H9 (cell line): ENCODE measurements at regions not wholly inside any gene's neighbourhood (a gene's known extent, or its start where the extent isn't known, plus 50 kb on each side); places are given as distances from the start of the nearest gene placed in this dataset.

Source experiments
- DNase-seq: peaks from one replicate; pipeline ENCODE4 v3.0.0-alpha.2; 2017
- H2AFZ ChIP-seq: one replicate; pipeline ENCODE4 v1.6.1; 2013; ENCODE audit warnings: mild to moderate bottlenecking, low read length, control low read depth, moderate library complexity
- H2AK5ac ChIP-seq: 2 replicates; pipeline ENCODE4 v1.6.1; 2013; ENCODE audit warnings: low read length, control low read depth, mixed read lengths; ENCODE audit not compliant: insufficient read length
- H2BK120ac ChIP-seq: one replicate; pipeline ENCODE4 v1.6.1; 2013; ENCODE audit warnings: low read depth, mild to moderate bottlenecking, low read length, control low read depth, inconsistent platforms; ENCODE audit not compliant: poor library complexity, severe bottlenecking
- H2BK12ac ChIP-seq: 2 replicates; pipeline ENCODE4 v1.6.1; 2013; ENCODE audit warnings: low read length, control low read depth, mixed read lengths, low read depth; ENCODE audit not compliant: insufficient read length
- H2BK15ac ChIP-seq: 2 replicates; pipeline ENCODE4 v1.6.1; 2013; ENCODE audit warnings: low read depth, low read length, control low read depth
- H2BK20ac ChIP-seq: one replicate; pipeline ENCODE4 v1.6.1; 2013; ENCODE audit warnings: low read depth, mild to moderate bottlenecking, low read length, control low read depth, inconsistent platforms; ENCODE audit not compliant: poor library complexity, severe bottlenecking
- H2BK5ac ChIP-seq: 2 replicates; pipeline ENCODE4 v1.6.1; 2013; ENCODE audit warnings: low read length, control low read depth, mixed read lengths; ENCODE audit not compliant: insufficient read length
- H3K14ac ChIP-seq: 2 replicates; pipeline ENCODE4 v1.6.1; 2013; ENCODE audit warnings: low read length, control low read depth; ENCODE audit not compliant: insufficient read depth
- H3K18ac ChIP-seq: 2 replicates; pipeline ENCODE4 v1.6.1; 2013; ENCODE audit warnings: low read depth, mild to moderate bottlenecking, mixed read lengths, low read length, control low read depth; ENCODE audit not compliant: insufficient read length
- H3K23ac ChIP-seq: 2 replicates; pipeline ENCODE4 v1.6.1; 2013; ENCODE audit warnings: low read length, control low read depth, mixed read lengths, low read depth; ENCODE audit not compliant: insufficient read length
- H3K23me2 ChIP-seq: 2 replicates; pipeline ENCODE4 v1.6.1; 2013; ENCODE audit warnings: low read depth, mild to moderate bottlenecking, mixed read lengths, low read length, control low read depth; ENCODE audit not compliant: insufficient read length, poor library complexity, severe bottlenecking
- H3K27ac ChIP-seq: 2 replicates; pipeline ENCODE4 v1.5.1; 2013; ENCODE audit warnings: low read length, control low read depth, mixed read lengths, low read depth; ENCODE audit not compliant: insufficient read length
- H3K27me3 ChIP-seq: 2 replicates; pipeline ENCODE4 v1.6.1; 2013; ENCODE audit warnings: low read length, control low read depth, inconsistent platforms; ENCODE audit not compliant: insufficient read depth
- H3K4ac ChIP-seq: 2 replicates; pipeline ENCODE4 v1.6.1; 2013; ENCODE audit warnings: low read depth, mild to moderate bottlenecking, control low read depth, inconsistent platforms, low read length, moderate library complexity
- H3K4me1 ChIP-seq: 2 replicates; pipeline ENCODE4 v1.6.1; 2013; ENCODE audit warnings: low read length, control low read depth, inconsistent platforms; ENCODE audit not compliant: insufficient read depth
- H3K4me2 ChIP-seq: 2 replicates; pipeline ENCODE4 v1.6.1; 2013; ENCODE audit warnings: low read length, control low read depth, mixed read lengths; ENCODE audit not compliant: insufficient read length, insufficient read depth
- H3K56ac ChIP-seq: 2 replicates; pipeline ENCODE4 v1.6.1; 2013; ENCODE audit warnings: low read depth, mild to moderate bottlenecking, mixed read lengths, low read length, control low read depth; ENCODE audit not compliant: insufficient read length
- H3K79me1 ChIP-seq: 2 replicates; pipeline ENCODE4 v1.6.1; 2013; ENCODE audit warnings: low read depth, mild to moderate bottlenecking, moderate library complexity, low read length, control low read depth, inconsistent platforms; ENCODE audit not compliant: insufficient read depth, poor library complexity, severe bottlenecking
- H3K79me2 ChIP-seq: 2 replicates; pipeline ENCODE4 v1.6.1; 2013; ENCODE audit warnings: low read length, control low read depth, inconsistent platforms; ENCODE audit not compliant: insufficient read depth
- H3K9ac ChIP-seq: 2 replicates; pipeline ENCODE4 v1.6.1; 2013; ENCODE audit warnings: low read length, control low read depth, mixed read lengths; ENCODE audit not compliant: insufficient read length; ENCODE audit errors: extremely low read depth
- H3K9me3 ChIP-seq: one replicate; pipeline ENCODE4 v1.6.1; 2013; ENCODE audit warnings: low read depth, low read length, inconsistent platforms; ENCODE audit not compliant: control insufficient read depth
- H3T11ph ChIP-seq: one replicate; pipeline ENCODE4 v1.6.1; 2013; ENCODE audit warnings: mild to moderate bottlenecking, low read length, control low read depth, inconsistent platforms
- H4K20me1 ChIP-seq: one replicate; pipeline ENCODE4 v1.6.1; 2013; ENCODE audit not compliant: control insufficient read depth, insufficient read length, insufficient read depth
- H4K5ac ChIP-seq: 2 replicates; pipeline ENCODE4 v1.6.1; 2013; ENCODE audit warnings: low read depth, mild to moderate bottlenecking, mixed read lengths, low read length, control low read depth; ENCODE audit not compliant: insufficient read length
- H4K8ac ChIP-seq: replicated peaks from 2 replicates; pipeline ENCODE4 v1.6.1; 2013; ENCODE audit warnings: low read length, control low read depth, mixed read lengths, low read depth; ENCODE audit not compliant: insufficient read length
- H4K91ac ChIP-seq: 2 replicates; pipeline ENCODE4 v1.6.1; 2013; ENCODE audit warnings: low read depth, mild to moderate bottlenecking, moderate library complexity, mixed read lengths, low read length, control low read depth; ENCODE audit not compliant: insufficient read length
- H3K27ac Mint-ChIP-seq, 3 experiments: 2 replicates in 2 of 3; 3 replicates in 1 of 3; pipeline ENCODE4 v1.8.0; 2020 to 2021; ENCODE audit warnings: mixed read lengths in 3 of 3, mild to moderate bottlenecking in 1 of 3, moderate library complexity in 1 of 3
- H3K27me3 Mint-ChIP-seq: 2 replicates; pipeline ENCODE4 v1.8.0; 2021; ENCODE audit warnings: low read depth, mild to moderate bottlenecking, moderate library complexity, mixed read lengths
- H3K36me3 Mint-ChIP-seq, 3 experiments: 2 replicates in 2 of 3; 3 replicates in 1 of 3; pipeline ENCODE4 v1.8.0; 2020 to 2021; ENCODE audit warnings: low read depth in 3 of 3, mixed read lengths in 3 of 3; ENCODE audit not compliant: insufficient read depth in 1 of 3
- H3K4me1 Mint-ChIP-seq, 2 experiments: 2 replicates each; pipeline ENCODE4 v1.8.0; 2020; ENCODE audit warnings: mixed read lengths in 2 of 2
- H3K4me3 Mint-ChIP-seq, 2 experiments: 2 replicates in 1 of 2; 3 replicates in 1 of 2; pipeline ENCODE4 v1.8.0; 2020 to 2021; ENCODE audit warnings: mild to moderate bottlenecking in 2 of 2, mixed read lengths in 2 of 2, moderate library complexity in 1 of 2
- H3K9me3 Mint-ChIP-seq, 2 experiments: 2 replicates in 1 of 2; 3 replicates in 1 of 2; pipeline ENCODE4 v1.8.0; 2020; ENCODE audit warnings: mild to moderate bottlenecking in 2 of 2, mixed read lengths in 2 of 2, moderate library complexity in 1 of 2
- WGBS: extraction: QIAGEN DNeasy Blood & Tissue Kit; methylation state at CpG from one replicate; pipeline ENCODE4 v1.1.7; 2013; ENCODE audit warnings: missing lambda C conversion rate, low lambda C conversion rate, mixed read lengths; ENCODE audit not compliant: insufficient read length; ENCODE audit errors: extremely low coverage; 5-methylcytosine and 5-hydroxymethylcytosine counted together
- TF ChIP-seq, protein P1 (sequence below): fragments of 200-600 bp; sonication (generic); conservative IDR thresholded peaks from 3 replicates; pipeline ENCODE4 v1.8.0; 2021; ENCODE audit warnings: antibody characterized with exemption, mild to moderate bottlenecking

- no peak overlapping the region for H3K27ac ChIP-seq
- H3T11ph ChIP-seq: no peak overlapping the region
- no peak overlapping the region for H3K18ac ChIP-seq
- H3K79me2 ChIP-seq: no peaks in the 10 kb centered on the region
- no peak overlapping the region for H3K56ac ChIP-seq
- H2BK120ac ChIP-seq: no peak overlapping the region
- peaks cover 10% of the 10 kb centered on the region for H3K23me2 ChIP-seq
- H2BK5ac ChIP-seq: no peak overlapping the region
- WGBS: no CpG with 5 or more reads among the region's 14 CpGs
- H2BK15ac ChIP-seq: no peak overlapping the region
- H4K91ac ChIP-seq: no peak overlapping the region
- peak overlapping the region; percentile 84 for H3K4me2 ChIP-seq
- H3K4me1 Mint-ChIP-seq: peaks cover 18 to 21% of the 10 kb centered on the region in 2 experiments
- peak; percentile 56 for DNase-seq
- H3K9me3 Mint-ChIP-seq: no peaks in the 10 kb centered on the region
- H3K4me3 Mint-ChIP-seq: peak overlapping the region; percentile 21 to 37; a peak in 4 of 5 replicates
- TF ChIP-seq, protein P1, sequence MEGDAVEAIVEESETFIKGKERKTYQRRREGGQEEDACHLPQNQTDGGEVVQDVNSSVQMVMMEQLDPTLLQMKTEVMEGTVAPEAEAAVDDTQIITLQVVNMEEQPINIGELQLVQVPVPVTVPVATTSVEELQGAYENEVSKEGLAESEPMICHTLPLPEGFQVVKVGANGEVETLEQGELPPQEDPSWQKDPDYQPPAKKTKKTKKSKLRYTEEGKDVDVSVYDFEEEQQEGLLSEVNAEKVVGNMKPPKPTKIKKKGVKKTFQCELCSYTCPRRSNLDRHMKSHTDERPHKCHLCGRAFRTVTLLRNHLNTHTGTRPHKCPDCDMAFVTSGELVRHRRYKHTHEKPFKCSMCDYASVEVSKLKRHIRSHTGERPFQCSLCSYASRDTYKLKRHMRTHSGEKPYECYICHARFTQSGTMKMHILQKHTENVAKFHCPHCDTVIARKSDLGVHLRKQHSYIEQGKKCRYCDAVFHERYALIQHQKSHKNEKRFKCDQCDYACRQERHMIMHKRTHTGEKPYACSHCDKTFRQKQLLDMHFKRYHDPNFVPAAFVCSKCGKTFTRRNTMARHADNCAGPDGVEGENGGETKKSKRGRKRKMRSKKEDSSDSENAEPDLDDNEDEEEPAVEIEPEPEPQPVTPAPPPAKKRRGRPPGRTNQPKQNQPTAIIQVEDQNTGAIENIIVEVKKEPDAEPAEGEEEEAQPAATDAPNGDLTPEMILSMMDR: peak; percentile 56; the same call in 2 of the 3 replicates
- H3K27me3 ChIP-seq: no peaks in the 10 kb centered on the region
- no peak overlapping the region for H4K8ac ChIP-seq
- H3K4me1 ChIP-seq: no peaks in the 10 kb centered on the region; the same call in 1 of the 2 replicates
- H3K9me3 ChIP-seq: no peaks in the 10 kb centered on the region
- no peak overlapping the region for H2AFZ ChIP-seq
- H3K23ac ChIP-seq: no peak overlapping the region
- no peak overlapping the region for H2AK5ac ChIP-seq
- no peaks in the 10 kb centered on the region for H3K36me3 Mint-ChIP-seq
- H3K9ac ChIP-seq: no peak overlapping the region
- H2BK20ac ChIP-seq: no peak overlapping the region
- H4K20me1 ChIP-seq: no peaks in the 10 kb centered on the region
- peaks cover 43% of the 10 kb centered on the region for H3K27me3 Mint-ChIP-seq
- H3K79me1 ChIP-seq: no peaks in the 10 kb centered on the region
- no peak overlapping the region for H3K4ac ChIP-seq
- H3K14ac ChIP-seq: no peak overlapping the region
- H3K27ac Mint-ChIP-seq: no peak overlapping the region
- H2BK12ac ChIP-seq: no peak overlapping the region
- H4K5ac ChIP-seq: no peak overlapping the region
Observed at GRCh38 chr7:115475761-115476385, 554.0 kb downstream of the MDFIC start.
